Liver (tissue), 8 donors: ENCODE measurements at regions not wholly inside any gene's neighbourhood (a gene's known extent, or its start where the extent isn't known, plus 50 kb on each side); places are given as distances from the start of the nearest gene placed in this dataset.
A peak's percentile ranks its signal among the peaks of the same experiment; 100 is the strongest.

ENCODE experiments used
- DNase-seq: peaks from one replicate; pipeline ENCODE4 v3.0.0-alpha.2; 2017; ENCODE audit warnings: low spot score
- H3K27ac ChIP-seq, 2 donors: one replicate each; pipeline ENCODE4 v1.7.0; 2013; ENCODE audit warnings: inconsistent platforms in 2 of 2, low read length in 2 of 2, control low read depth in 1 of 2, low read depth in 1 of 2, mild to moderate bottlenecking in 1 of 2
- H3K27me3 ChIP-seq, 4 donors: one replicate each; pipeline versions ENCODE4 v1.6.1 to v1.7.0; 2013; ENCODE audit warnings: low read length in 3 of 4, inconsistent platforms in 1 of 4, mild to moderate bottlenecking in 1 of 4, moderate library complexity in 1 of 4; ENCODE audit not compliant: control insufficient read depth in 4 of 4, insufficient read depth in 4 of 4
- H3K36me3 ChIP-seq, 4 donors: one replicate each; pipeline versions ENCODE4 v1.6.1 to v1.7.0; 2013; ENCODE audit warnings: low read length in 3 of 4, mild to moderate bottlenecking in 3 of 4, low read depth in 1 of 4, moderate library complexity in 1 of 4; ENCODE audit not compliant: control insufficient read depth in 4 of 4, insufficient read depth in 3 of 4
- H3K4me1 ChIP-seq, 4 donors: one replicate each; pipeline versions ENCODE4 v1.6.1 to v1.7.0; 2013; ENCODE audit warnings: low read length in 3 of 4, mild to moderate bottlenecking in 3 of 4, moderate library complexity in 1 of 4; ENCODE audit not compliant: control insufficient read depth in 4 of 4, insufficient read depth in 4 of 4
- H3K4me3 ChIP-seq, 3 donors: one replicate each; pipeline versions ENCODE4 v1.6.1 to v1.7.0; 2013; ENCODE audit warnings: low read length in 3 of 3, control low read depth in 1 of 3, low read depth in 1 of 3, mild to moderate bottlenecking in 1 of 3
- H3K9ac ChIP-seq, 2 donors: one replicate each; pipeline ENCODE4 v1.7.0; 2013; ENCODE audit warnings: low read length in 2 of 2, mild to moderate bottlenecking in 2 of 2, moderate library complexity in 2 of 2, control low read depth in 1 of 2, low read depth in 1 of 2
- H3K9me3 ChIP-seq, 4 donors: one replicate each; pipeline versions ENCODE4 v1.6.1 to v1.7.0; 2013; ENCODE audit warnings: low read length in 3 of 4; ENCODE audit not compliant: control insufficient read depth in 4 of 4
- ATF3 ChIP-seq: IDR thresholded peaks from 2 replicates; pipeline ENCODE4 v1.6.1; 2016; ENCODE audit warnings: antibody characterized with exemption
- CTCF ChIP-seq: fragments of 150-350 bp; IDR thresholded peaks from 2 replicates; pipeline ENCODE4 v1.5.1; 2017; ENCODE audit warnings: improper control_type of control experiment, low read depth, low read length; ENCODE audit not compliant: missing input control
- EGR1 ChIP-seq, 2 donors: IDR thresholded peaks; 2 replicates each; pipeline ENCODE4 v1.6.1; 2016 to 2018; ENCODE audit warnings: antibody characterized with exemption in 2 of 2, low read depth in 2 of 2
- FOXA1 ChIP-seq: IDR thresholded peaks from 2 replicates; pipeline ENCODE4 v1.6.1; 2016; ENCODE audit warnings: antibody characterized with exemption
- FOXA2 ChIP-seq: IDR thresholded peaks from 2 replicates; pipeline ENCODE4 v1.6.1; 2016; ENCODE audit warnings: antibody characterized with exemption
- GABPA ChIP-seq, 2 donors: IDR thresholded peaks in 1 of 2; conservative IDR thresholded peaks in 1 of 2; 2 replicates each; pipeline ENCODE4 v1.6.1; 2016; ENCODE audit warnings: antibody characterized with exemption in 2 of 2, mild to moderate bottlenecking in 1 of 2, moderate library complexity in 1 of 2
- HNF4A ChIP-seq, 2 donors: conservative IDR thresholded peaks; 2 replicates each; pipeline ENCODE4 v1.6.1; 2016; ENCODE audit warnings: antibody characterized with exemption in 2 of 2, mild to moderate bottlenecking in 2 of 2
- HNF4G ChIP-seq: IDR thresholded peaks from 2 replicates; pipeline ENCODE4 v1.6.1; 2016; ENCODE audit warnings: antibody characterized with exemption
- JUND ChIP-seq, 2 donors: IDR thresholded peaks; 2 replicates each; pipeline ENCODE4 v1.6.1; 2016; ENCODE audit warnings: antibody characterized with exemption in 2 of 2
- MAX ChIP-seq: IDR thresholded peaks from 2 replicates; pipeline ENCODE4 v1.6.1; 2016; ENCODE audit warnings: antibody characterized with exemption
- NR2F2 ChIP-seq: IDR thresholded peaks from 2 replicates; pipeline ENCODE4 v1.6.1; 2016; ENCODE audit warnings: antibody characterized with exemption
- RAD21 ChIP-seq, 2 donors: IDR thresholded peaks; 2 replicates each; pipeline ENCODE4 v1.6.1; 2016; ENCODE audit warnings: antibody characterized with exemption in 2 of 2, mild to moderate bottlenecking in 2 of 2
- REST ChIP-seq: IDR thresholded peaks from 2 replicates; pipeline ENCODE4 v1.6.1; 2016; ENCODE audit warnings: antibody characterized with exemption, mild to moderate bottlenecking
- RXRA ChIP-seq, 2 donors: IDR thresholded peaks; 2 replicates each; pipeline ENCODE4 v1.6.1; 2017 to 2018; ENCODE audit warnings: antibody characterized with exemption in 2 of 2, mild to moderate bottlenecking in 1 of 2
- SP1 ChIP-seq: IDR thresholded peaks from 2 replicates; pipeline ENCODE4 v1.6.1; 2018; ENCODE audit warnings: antibody characterized with exemption, mild to moderate bottlenecking
- TAF1 ChIP-seq: conservative IDR thresholded peaks from 2 replicates; pipeline ENCODE4 v1.6.1; 2016; ENCODE audit warnings: antibody characterized with exemption, mild to moderate bottlenecking
- YY1 ChIP-seq: IDR thresholded peaks from 2 replicates; pipeline ENCODE4 v1.6.1; 2016; ENCODE audit warnings: antibody characterized with exemption, mild to moderate bottlenecking
- ZBTB33 ChIP-seq: IDR thresholded peaks from 2 replicates; pipeline ENCODE4 v1.6.1; 2016; ENCODE audit warnings: antibody characterized with exemption
- WGBS: extraction: QIAGEN DNeasy Blood & Tissue Kit; methylation state at CpG from one replicate; pipeline ENCODE4 v1.1.7; 2013; 5-methylcytosine and 5-hydroxymethylcytosine counted together
- donor health status: healthy.
- donor health status: healthy.
- donor health status: healthy.
- donor health status: healthy.
- donor health status: healthy.

GRCh38 chr4:185863946-185864345, 52.0 kb upstream of the SORBS2 start (continued):
- TF ChIP-seq REST (no peak), RAD21 (IDR thresholded peaks at IDR 0.05) (no peak), GABPA (IDR thresholded peaks at IDR 0.05 in 1 of 2, conservative IDR thresholded peaks at IDR 0.05 in 1 of 2) (no peak), TAF1 (no peak), EGR1 (IDR thresholded peaks at IDR 0.05; ENCODE audit: low read depth in 2 of 2) (no peak), ATF3 (no peak), FOXA1 (no peak), HNF4G (no peak), SP1 (no peak)

- peak overlapping the region; percentile 75 to 83 for H3K27ac ChIP-seq
- DNase-seq: no peak
- 33% methylated on average over 4 of the region's 4 CpGs for WGBS
These were observed 53.9 kb upstream of the SORBS2 start for GRCh38 chr4:185865901-185866328.

More at GRCh38 chr4:185865901-185866328, 53.9 kb upstream of the SORBS2 start:
- H3K36me3 ChIP-seq: no peaks in the 10 kb centered on the region
- peak overlapping the region in 1 of 3 donors; percentile 15 for H3K4me3 ChIP-seq
- TF ChIP-seq REST: peak; percentile 23
- peak in 1 of 2 donors; percentile 42 for TF ChIP-seq JUND (IDR thresholded peaks at IDR 0.05)
- TF ChIP-seq FOXA2: peak; percentile 43
- TF ChIP-seq FOXA1: no peak
- no peak for TF ChIP-seq CTCF
- no peak for TF ChIP-seq EGR1 (IDR thresholded peaks at IDR 0.05; ENCODE audit: low read depth in 2 of 2)
- TF ChIP-seq RXRA (IDR thresholded peaks at IDR 0.05): peak; percentile 65 to 68
- TF ChIP-seq ATF3: peak; percentile 72
- peak; percentile 93 for TF ChIP-seq YY1
- TF ChIP-seq ZBTB33: peak; percentile 53
- peak; percentile 91 for TF ChIP-seq SP1
- peak; percentile 69 for TF ChIP-seq MAX
- TF ChIP-seq HNF4A (conservative IDR thresholded peaks at IDR 0.05): peak; percentile 50 to 72
- no peak for TF ChIP-seq NR2F2
- TF ChIP-seq TAF1: no peak
- peak in 1 of 2 donors; percentile 34 for TF ChIP-seq GABPA (IDR thresholded peaks at IDR 0.05 in 1 of 2, conservative IDR thresholded peaks at IDR 0.05 in 1 of 2)
- peak; percentile 49 to 53 for TF ChIP-seq RAD21 (IDR thresholded peaks at IDR 0.05)
- H3K9me3 ChIP-seq: no peaks in the 10 kb centered on the region
- peak overlapping the region; percentile 36 to 42 for H3K9ac ChIP-seq
- H3K27me3 ChIP-seq: no peaks in the 10 kb centered on the region
- peaks cover 0 to 27% (median 18%) of the 10 kb centered on the region in 4 donors for H3K4me1 ChIP-seq
